Testis (tissue), 2 donors: ENCODE measurements at regions not wholly inside any gene's neighbourhood (a gene's known extent, or its start where the extent isn't known, plus 50 kb on each side); places are given as distances from the start of the nearest gene placed in this dataset.
A peak's percentile ranks its signal among the peaks of the same experiment; 100 is the strongest.

ENCODE experiments used
- DNase-seq: peaks from one replicate; pipeline ENCODE4 v3.0.0-alpha.2; 2019
- H3K27ac ChIP-seq, 2 donors: fragments of 200-600 bp; sonication (generic); one replicate each; pipeline ENCODE4 v1.5.1; 2019
- H3K27me3 ChIP-seq: fragments of 200-600 bp; sonication (generic); one replicate; pipeline ENCODE4 v1.5.1; 2019
- H3K36me3 ChIP-seq: fragments of 200-600 bp; sonication (generic); one replicate; pipeline ENCODE4 v1.5.1; 2017; ENCODE audit warnings: low read depth; ENCODE audit errors: missing control alignments
- H3K4me1 ChIP-seq: fragments of 200-600 bp; sonication (generic); one replicate; pipeline ENCODE4 v1.5.1; 2019
- H3K4me3 ChIP-seq, 2 donors: fragments of 200-600 bp; sonication (generic); one replicate each; pipeline ENCODE4 v1.5.1; 2017 to 2019
- H3K9me3 ChIP-seq: fragments of 200-600 bp; sonication (generic); one replicate; pipeline ENCODE4 v1.5.1; 2017
- POLR2A ChIP-seq: fragments of 450-650 bp; IDR thresholded peaks from one replicate; pipeline ENCODE4 v1.6.1; 2017; ENCODE audit warnings: antibody characterized with exemption, mild to moderate bottlenecking, moderate library complexity
- WGBS, 2 donors: methylation state at CpG; one replicate each; pipeline ENCODE4 v1.1.5; 2018; 5-methylcytosine and 5-hydroxymethylcytosine counted together
- intact Hi-C: fragments of 100-400 bp; cut with DNase I; formaldehyde crosslinking; loops from one replicate; pipeline ENCODE4 v1.15.1; 2023; ENCODE audit warnings: low total_unique reads
- TF ChIP-seq, protein P1 (sequence below), 3 experiments: fragments of 450-650 bp in 2 of 3; fragments of 200-600 bp in 1 of 3; sonication (generic) in 1 of 3; IDR thresholded peaks; one replicate each; pipeline ENCODE4 v1.5.1; 2016 to 2019; ENCODE audit warnings: antibody characterized with exemption in 3 of 3, mild to moderate bottlenecking in 2 of 3, moderate library complexity in 1 of 3

DNA sequence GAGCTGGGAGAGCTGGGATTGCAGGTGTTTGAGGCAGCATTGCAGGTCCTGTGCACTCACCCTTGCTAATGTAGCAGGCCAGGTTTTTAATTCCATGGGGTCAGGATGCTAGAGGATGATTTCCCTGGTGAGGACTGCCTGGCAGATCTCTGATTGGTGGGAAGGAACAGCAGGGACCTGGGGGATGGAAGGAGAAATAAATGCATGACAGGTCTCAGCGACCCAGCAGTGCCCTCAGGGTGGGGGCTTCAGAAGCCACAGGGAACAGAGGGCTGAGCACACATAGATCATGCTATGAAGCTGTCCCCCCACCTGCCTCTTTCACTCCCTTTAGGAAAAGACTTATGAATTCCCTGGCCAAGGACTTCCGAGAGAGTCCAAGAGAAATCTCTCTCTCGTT is 255.5 kb upstream of the N4BP1 start:
- no peak overlapping the region for H3K27ac ChIP-seq
- no peaks in the 10 kb centered on the region for H3K9me3 ChIP-seq
- intact Hi-C loops, result no loop called here
- TF ChIP-seq POLR2A, result no peak
- TF ChIP-seq, protein P1, sequence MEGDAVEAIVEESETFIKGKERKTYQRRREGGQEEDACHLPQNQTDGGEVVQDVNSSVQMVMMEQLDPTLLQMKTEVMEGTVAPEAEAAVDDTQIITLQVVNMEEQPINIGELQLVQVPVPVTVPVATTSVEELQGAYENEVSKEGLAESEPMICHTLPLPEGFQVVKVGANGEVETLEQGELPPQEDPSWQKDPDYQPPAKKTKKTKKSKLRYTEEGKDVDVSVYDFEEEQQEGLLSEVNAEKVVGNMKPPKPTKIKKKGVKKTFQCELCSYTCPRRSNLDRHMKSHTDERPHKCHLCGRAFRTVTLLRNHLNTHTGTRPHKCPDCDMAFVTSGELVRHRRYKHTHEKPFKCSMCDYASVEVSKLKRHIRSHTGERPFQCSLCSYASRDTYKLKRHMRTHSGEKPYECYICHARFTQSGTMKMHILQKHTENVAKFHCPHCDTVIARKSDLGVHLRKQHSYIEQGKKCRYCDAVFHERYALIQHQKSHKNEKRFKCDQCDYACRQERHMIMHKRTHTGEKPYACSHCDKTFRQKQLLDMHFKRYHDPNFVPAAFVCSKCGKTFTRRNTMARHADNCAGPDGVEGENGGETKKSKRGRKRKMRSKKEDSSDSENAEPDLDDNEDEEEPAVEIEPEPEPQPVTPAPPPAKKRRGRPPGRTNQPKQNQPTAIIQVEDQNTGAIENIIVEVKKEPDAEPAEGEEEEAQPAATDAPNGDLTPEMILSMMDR (IDR thresholded peaks at IDR 0.05), result no peak
- no peak overlapping the region for H3K4me3 ChIP-seq
- WGBS, 2 donors, result 38 to 50% methylated on average over 3 of the region's 3 CpGs
- no peak for DNase-seq
- no peaks in the 10 kb centered on the region for H3K4me1 ChIP-seq
- no peaks in the 10 kb centered on the region for H3K36me3 ChIP-seq
- H3K27me3 ChIP-seq, result no peaks in the 10 kb centered on the region

DNA sequence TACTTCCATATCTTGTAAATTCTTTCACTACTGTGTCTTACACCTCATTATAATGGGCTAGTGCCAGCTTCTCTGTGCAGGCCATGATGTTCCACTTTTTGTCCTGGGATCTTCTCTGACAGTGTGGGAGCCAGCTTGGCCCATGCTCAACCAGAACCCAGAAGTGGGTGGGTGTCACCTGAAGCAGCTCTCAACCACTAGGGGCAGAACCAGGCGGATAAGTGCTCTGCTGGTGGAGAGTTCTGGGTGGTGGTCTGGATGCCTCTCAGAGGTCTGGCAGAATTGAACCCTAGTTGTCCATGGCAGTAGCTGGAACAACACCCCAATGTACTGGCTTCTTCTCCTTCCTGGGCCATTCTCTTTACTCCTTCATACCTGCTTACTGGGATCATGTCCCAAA is 254.1 kb upstream of the N4BP1 start:
- no peak for DNase-seq
- Histone ChIP-seq H3K36me3 (no peaks in the 10 kb centered on the region), H3K9me3 (no peaks in the 10 kb centered on the region), H3K27ac (no peak overlapping the region), H3K4me3 (no peak overlapping the region), H3K27me3 (no peaks in the 10 kb centered on the region), H3K4me1 (no peaks in the 10 kb centered on the region)
- WGBS, 2 donors, result 90 to 100% methylated on average over 1 of the region's 1 CpG
- no peak for TF ChIP-seq POLR2A
- TF ChIP-seq, protein P1 (IDR thresholded peaks at IDR 0.05), result no peak
- intact Hi-C loops, result no loop called here

DNA sequence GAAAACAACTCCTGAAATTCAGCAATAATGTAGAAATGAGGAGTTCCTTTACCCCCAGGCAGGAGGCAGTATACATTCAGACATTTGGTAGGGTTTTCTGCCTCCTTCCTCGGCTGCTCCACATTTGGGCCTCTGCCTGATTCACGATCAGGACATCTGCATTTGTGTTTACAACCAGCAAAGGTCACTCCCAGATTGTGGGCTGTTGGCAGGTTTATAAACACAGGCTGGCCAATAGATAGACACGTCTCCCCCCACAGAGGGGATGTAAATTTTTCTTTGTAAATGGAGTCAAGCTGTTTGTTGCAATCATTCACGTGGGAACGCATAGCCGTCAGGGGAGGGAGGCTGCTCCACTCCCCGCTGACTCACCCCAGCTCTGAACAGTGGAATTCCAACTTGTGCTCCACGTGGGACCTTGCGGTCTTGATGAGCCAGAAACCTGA is 252.1 kb upstream of the N4BP1 start:
- no peak for DNase-seq
- intact Hi-C loops, result no loop called here
- Histone ChIP-seq H3K4me3 (no peak overlapping the region), H3K4me1 (no peaks in the 10 kb centered on the region), H3K36me3 (no peaks in the 10 kb centered on the region), H3K27me3 (no peaks in the 10 kb centered on the region), H3K27ac (no peak overlapping the region), H3K9me3 (no peaks in the 10 kb centered on the region)
- WGBS, 2 donors, result 21 to 32% methylated on average over 9 of the region's 9 CpGs
- no peak for TF ChIP-seq POLR2A
- TF ChIP-seq, protein P1 (IDR thresholded peaks at IDR 0.05), result no peak

DNA sequence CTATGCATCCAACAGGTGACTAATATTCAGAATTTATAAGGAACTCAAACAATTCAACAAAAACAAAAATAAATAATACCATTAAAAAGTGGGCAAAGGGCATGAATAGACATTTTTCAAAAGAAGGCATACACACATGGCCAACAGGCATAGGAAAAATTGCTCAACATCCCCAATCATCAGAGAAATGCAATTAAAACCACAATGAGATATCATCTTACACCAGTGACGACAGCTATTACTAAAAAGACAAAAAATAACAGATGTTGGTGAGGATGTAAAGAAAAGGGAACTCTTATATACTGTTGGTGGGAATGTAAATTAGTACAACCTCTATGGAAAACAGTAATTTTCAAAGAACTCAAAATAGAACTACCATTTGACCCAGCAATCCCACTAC is 250.4 kb upstream of the N4BP1 start:
- intact Hi-C loops, result no loop called here
- WGBS, 2 donors, result 75 to 80% methylated on average over 1 of the region's 1 CpG
- TF ChIP-seq, protein P1 (IDR thresholded peaks at IDR 0.05), result no peak
- no peak for TF ChIP-seq POLR2A

DNA sequence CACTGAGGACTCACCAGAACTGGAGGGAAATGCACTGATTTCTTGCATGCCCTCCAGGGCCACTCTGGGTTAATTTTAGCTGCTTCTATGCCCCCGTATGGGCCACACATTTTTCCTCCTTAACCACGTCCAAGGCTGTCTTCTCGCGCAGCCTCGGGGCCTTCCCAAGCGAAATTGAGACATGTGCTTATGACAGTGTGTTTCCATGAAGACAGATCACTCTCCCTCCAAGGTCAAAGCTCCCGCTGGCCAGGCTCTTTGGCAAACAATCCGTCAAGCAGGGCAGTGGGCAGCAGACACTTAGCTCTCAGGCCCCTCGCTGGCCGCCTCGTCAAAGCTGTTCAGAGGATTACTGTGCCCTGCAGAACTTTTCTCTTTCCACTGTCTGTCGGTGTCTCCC is 243.0 kb upstream of the N4BP1 start:
- whole genome bisulfite sequencing, 2 donors, result 32 to 54% methylated on average over 11 to 12 of the region's 12 CpGs
- Histone ChIP-seq H3K27me3 (no peaks in the 10 kb centered on the region), H3K9me3 (no peaks in the 10 kb centered on the region), H3K4me3 (no peak overlapping the region), H3K27ac (no peak overlapping the region), H3K36me3 (no peaks in the 10 kb centered on the region), H3K4me1 (no peaks in the 10 kb centered on the region)
- no peak for TF ChIP-seq POLR2A
- TF ChIP-seq, protein P1 (IDR thresholded peaks at IDR 0.05), result no peak
- intact Hi-C loops, result no loop called here
- DNase-seq, result peak; percentile 44

More for the DNA sequence above, 250.4 kb upstream of the N4BP1 start:
- Histone ChIP-seq H3K27ac (no peak overlapping the region), H3K27me3 (no peaks in the 10 kb centered on the region), H3K4me3 (no peak overlapping the region), H3K36me3 (no peaks in the 10 kb centered on the region), H3K4me1 (no peaks in the 10 kb centered on the region), H3K9me3 (no peaks in the 10 kb centered on the region)
- DNase-seq, result no peak
